ENCODE measurements at regions not wholly inside any gene's neighbourhood (a gene's known extent, or its start where the extent isn't known, plus 50 kb on each side); places are given as distances from the start of the nearest gene placed in this dataset.
"Not testable (repeated sequence)": the region's sequence is repeated elsewhere in the genome, so short reads cannot be mapped to it uniquely, and the experiment has no call there.

GRCh38 chr19:14319720-14320119, 61.5 kb upstream of the ADGRE5 start:
- TF ChIP-seq CTCF, EZH2 (IDR thresholded peaks at IDR 0.05): not testable (repeated sequence)
